D721Med (cell line): ENCODE measurements at regions not wholly inside any gene's neighbourhood (a gene's known extent, or its start where the extent isn't known, plus 50 kb on each side); places are given as distances from the start of the nearest gene placed in this dataset.

Source experiments
- DNase-seq: peaks from one replicate; pipeline ENCODE4 v3.0.0; 2011; ENCODE audit warnings: low spot score; ENCODE audit not compliant: insufficient read length
- FAIRE-seq: peaks from 2 replicates; lab custom pipeline; 2011; peaks lifted over from hg19 to GRCh38; lab: Jason Lieb, UNC
- TF ChIP-seq, protein P1 (sequence below): IDR thresholded peaks from 2 replicates; pipeline ENCODE4 v1.5.1; 2012; ENCODE audit warnings: mild to moderate bottlenecking, control low read depth; ENCODE audit not compliant: insufficient read depth; ENCODE audit errors: missing control alignments

DNA sequence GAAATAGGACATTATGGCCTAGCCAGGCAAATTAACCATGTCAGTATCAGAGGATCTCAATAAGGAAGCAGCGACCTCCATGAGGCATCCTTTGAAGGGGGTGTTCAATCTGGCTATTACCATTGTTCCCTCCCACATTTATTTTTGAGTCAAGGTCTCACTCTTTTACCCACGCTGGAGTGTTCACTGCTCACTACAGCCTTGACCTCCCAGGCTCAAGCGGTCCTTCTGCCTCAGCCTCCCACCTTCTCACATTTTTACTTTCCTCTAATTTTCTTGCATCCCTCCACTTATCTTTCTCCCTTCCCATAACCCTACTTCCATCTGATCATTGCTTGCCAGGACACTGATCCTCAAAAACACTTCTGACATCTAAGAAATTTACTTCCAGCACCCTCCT lies 654.0 kb upstream of the NR2F2 start:
- no peak for FAIRE-seq
- TF ChIP-seq, protein P1, sequence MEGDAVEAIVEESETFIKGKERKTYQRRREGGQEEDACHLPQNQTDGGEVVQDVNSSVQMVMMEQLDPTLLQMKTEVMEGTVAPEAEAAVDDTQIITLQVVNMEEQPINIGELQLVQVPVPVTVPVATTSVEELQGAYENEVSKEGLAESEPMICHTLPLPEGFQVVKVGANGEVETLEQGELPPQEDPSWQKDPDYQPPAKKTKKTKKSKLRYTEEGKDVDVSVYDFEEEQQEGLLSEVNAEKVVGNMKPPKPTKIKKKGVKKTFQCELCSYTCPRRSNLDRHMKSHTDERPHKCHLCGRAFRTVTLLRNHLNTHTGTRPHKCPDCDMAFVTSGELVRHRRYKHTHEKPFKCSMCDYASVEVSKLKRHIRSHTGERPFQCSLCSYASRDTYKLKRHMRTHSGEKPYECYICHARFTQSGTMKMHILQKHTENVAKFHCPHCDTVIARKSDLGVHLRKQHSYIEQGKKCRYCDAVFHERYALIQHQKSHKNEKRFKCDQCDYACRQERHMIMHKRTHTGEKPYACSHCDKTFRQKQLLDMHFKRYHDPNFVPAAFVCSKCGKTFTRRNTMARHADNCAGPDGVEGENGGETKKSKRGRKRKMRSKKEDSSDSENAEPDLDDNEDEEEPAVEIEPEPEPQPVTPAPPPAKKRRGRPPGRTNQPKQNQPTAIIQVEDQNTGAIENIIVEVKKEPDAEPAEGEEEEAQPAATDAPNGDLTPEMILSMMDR, result no peak
- DNase-seq, result no peak

DNA sequence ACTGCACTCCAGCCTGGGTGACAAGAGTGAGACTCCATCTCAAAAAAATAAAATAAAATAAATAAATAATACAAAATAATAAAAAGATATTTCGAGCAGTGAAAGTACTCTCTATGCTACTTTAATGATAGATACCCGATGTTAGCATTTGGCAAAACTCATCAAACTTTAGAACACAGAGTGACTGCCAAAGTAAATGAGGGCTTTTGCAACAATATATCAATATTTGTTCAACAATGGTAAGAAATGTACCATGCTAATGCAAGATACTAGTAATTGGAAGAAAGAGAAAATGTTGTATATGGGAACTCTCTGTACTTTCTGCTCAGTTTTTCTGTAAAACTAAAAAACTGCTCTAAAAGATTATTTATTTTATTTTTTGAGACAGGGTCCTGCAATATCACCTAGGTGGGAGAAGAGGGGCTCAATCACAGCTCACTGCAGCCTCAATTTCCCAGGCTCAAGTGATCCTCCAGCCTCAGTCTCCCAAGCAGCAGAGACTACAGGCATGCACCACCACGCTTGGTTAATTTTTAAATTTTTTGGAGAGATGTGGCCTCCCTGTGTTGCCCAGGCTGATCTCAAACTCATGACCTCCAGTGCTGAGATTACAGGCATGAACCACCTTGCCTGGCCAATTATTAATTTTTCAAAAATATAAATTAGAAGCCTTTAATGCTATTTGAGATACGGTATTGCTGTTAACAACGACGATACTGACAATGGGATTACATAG lies 650.5 kb upstream of the NR2F2 start:
- FAIRE-seq (no peak), DNase-seq (no peak)
- TF ChIP-seq, protein P1, result no peak

- FAIRE-seq, result no peak
- no peak for DNase-seq
- TF ChIP-seq, protein P1, result no peak
Measured at GRCh38 chr15:95680728-95681127, 649.8 kb upstream of the NR2F2 start.

- TF ChIP-seq, protein P1, result no peak
- no peak for DNase-seq
- FAIRE-seq, result no peak
Measured at GRCh38 chr15:95681836-95682544, 648.5 kb upstream of the NR2F2 start.

GRCh38 chr15:95684126-95684525 lies 646.4 kb upstream of the NR2F2 start:
- DNase-seq (no peak), FAIRE-seq (no peak)
- TF ChIP-seq, protein P1, result no peak

- no peak for FAIRE-seq
- TF ChIP-seq, protein P1, result no peak
- no peak for DNase-seq
Measured at GRCh38 chr15:95684693-95685115, 645.8 kb upstream of the NR2F2 start.

- FAIRE-seq, result no peak
- DNase-seq, result no peak
- TF ChIP-seq, protein P1, result no peak
Measured at GRCh38 chr15:95687061-95687460, 643.4 kb upstream of the NR2F2 start.
